Panc1 (cell line): ENCODE measurements at regions not wholly inside any gene's neighbourhood (a gene's known extent, or its start where the extent isn't known, plus 50 kb on each side); places are given as distances from the start of the nearest gene placed in this dataset.
"Not testable (repeated sequence)": the region's sequence is repeated elsewhere in the genome, so short reads cannot be mapped to it uniquely, and the experiment has no call there.

Experiments used
- ATAC-seq: fragments of 200-7000 bp; cut with Tn5 transposase; 2 replicates; pipeline ENCODE4 v1.9.1; 2020; ENCODE audit warnings: mild to moderate bottlenecking, moderate library complexity
- BruUV-seq: library from RNA; stranded (reverse); fragments of 400-500 nt; replicated peaks from 2 replicates; lab custom pipeline; 2021; lab: Mats Ljungman, UMichigan
- CTCF ChIA-PET: fragments of 300-600 bp; sonication (Branson Sonifier 250); formaldehyde crosslinking; loops from one replicate; lab custom pipeline; 2022; ENCODE audit warnings: antibody characterized with exemption; lab: Charles Lee
- POLR2A ChIA-PET: fragments of 300-600 bp; sonication (Branson Sonifier 250); formaldehyde crosslinking; loops from one replicate; lab custom pipeline; 2022; ENCODE audit warnings: antibody characterized with exemption; lab: Charles Lee
- DNase-seq: peaks from one replicate; pipeline ENCODE4 v3.0.0-alpha.2; 2010; ENCODE audit warnings: low read depth, low spot score
- H3K27ac ChIP-seq: 2 replicates; pipeline ENCODE4 v1.5.1; 2011; ENCODE audit warnings: mild to moderate bottlenecking, low read length, inconsistent platforms
- H3K27me3 ChIP-seq: fragments of 200-500 bp; sonication (Bioruptor generic); 2 replicates; pipeline ENCODE4 v1.6.0; 2014; ENCODE audit warnings: low read length, inconsistent platforms; ENCODE audit not compliant: control insufficient read depth, insufficient read depth
- H3K36me3 ChIP-seq: fragments of 200-500 bp; sonication (Bioruptor generic); 2 replicates; pipeline ENCODE4 v1.5.1; 2014; ENCODE audit warnings: inconsistent platforms, mild to moderate bottlenecking, low read length, moderate library complexity; ENCODE audit not compliant: control insufficient read depth, insufficient read depth
- H3K4me1 ChIP-seq: 2 replicates; pipeline ENCODE4 v1.5.1; 2011; ENCODE audit warnings: inconsistent platforms, mild to moderate bottlenecking, low read length, moderate library complexity; ENCODE audit not compliant: control insufficient read depth, insufficient read depth
- H3K4me3 ChIP-seq, 2 experiments: 2 replicates each; pipeline ENCODE4 v1.5.1; 2011 to 2012; ENCODE audit warnings: low read depth in 2 of 2, low read length in 2 of 2, mild to moderate bottlenecking in 2 of 2, inconsistent platforms in 1 of 2, moderate library complexity in 1 of 2
- H3K9me3 ChIP-seq: fragments of 200-500 bp; sonication (Bioruptor generic); 2 replicates; pipeline ENCODE4 v1.5.1; 2014; ENCODE audit warnings: low read depth, mild to moderate bottlenecking, inconsistent platforms, low read length, moderate library complexity; ENCODE audit not compliant: control insufficient read depth, insufficient read depth
- POLR2AphosphoS5 ChIP-seq: IDR thresholded peaks from 2 replicates; pipeline ENCODE4 v1.6.1; 2012; ENCODE audit warnings: mild to moderate bottlenecking, low read depth, low read length, moderate library complexity
- SIN3A ChIP-seq: IDR thresholded peaks from 2 replicates; pipeline ENCODE4 v1.6.1; 2012; ENCODE audit warnings: low read depth, mild to moderate bottlenecking, low read length, moderate library complexity, borderline replicate concordance; ENCODE audit not compliant: insufficient read depth
- TCF7L2 ChIP-seq: IDR thresholded peaks from 2 replicates; pipeline ENCODE4 v1.6.1; 2011; ENCODE audit warnings: mild to moderate bottlenecking, low read depth, low read length, inconsistent platforms
- in situ Hi-C: cut with HindIII; loops from 2 replicates; pipeline ENCODE4 v1.10.0; 2016; ENCODE audit warnings: low sequenced_read_pairs, low pct_unique_long_range_greater_than_20kb
- intact Hi-C: fragments of 100-400 bp; cut with micrococcal nuclease; formaldehyde crosslinking; loops from one replicate; pipeline ENCODE4 v1.10.0; 2022; ENCODE audit not compliant: unreplicated experiment
- TF ChIP-seq, protein P1 (sequence below), 2 experiments: IDR thresholded peaks; 2 replicates each; pipeline ENCODE4 v1.6.1; 2011 to 2012; ENCODE audit warnings: low read depth in 2 of 2, control low read depth in 1 of 2, low read length in 1 of 2, mild to moderate bottlenecking in 1 of 2, moderate library complexity in 1 of 2; ENCODE audit not compliant: insufficient read depth in 1 of 2
- TF ChIP-seq, protein P2 (sequence below): fragments of 450-650 bp; IDR thresholded peaks from 2 replicates; pipeline ENCODE4 v1.5.1; 2017; ENCODE audit warnings: mild to moderate bottlenecking

DNA sequence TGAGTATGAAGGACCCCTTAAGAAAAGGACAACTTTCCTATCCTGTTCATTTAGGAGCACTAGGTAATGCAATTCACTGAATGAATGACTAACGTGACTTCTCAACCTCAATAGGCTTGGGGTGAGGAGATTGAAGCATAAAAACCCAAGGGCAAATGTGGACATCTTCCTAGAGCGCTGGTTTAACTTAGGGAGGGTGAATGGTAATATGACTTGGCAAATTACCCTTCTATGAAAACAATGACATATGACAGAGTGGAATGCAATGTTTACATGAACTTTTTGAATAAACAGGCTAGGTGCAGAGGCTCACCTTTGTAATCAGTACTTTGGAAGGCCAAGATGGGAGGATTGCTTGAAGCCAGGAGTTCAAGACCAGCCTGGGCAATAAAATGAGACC lies 83.9 kb upstream of the ANK3 start:
- in situ Hi-C loops = no loop called here
- DNase-seq = peak; percentile 87
- POLR2A ChIA-PET = interaction anchor here (0.7 kb wide), 1 partner anchor 179 kb away, joined by 10 read pairs; no protein-coding TSS in a partner anchor

DNA sequence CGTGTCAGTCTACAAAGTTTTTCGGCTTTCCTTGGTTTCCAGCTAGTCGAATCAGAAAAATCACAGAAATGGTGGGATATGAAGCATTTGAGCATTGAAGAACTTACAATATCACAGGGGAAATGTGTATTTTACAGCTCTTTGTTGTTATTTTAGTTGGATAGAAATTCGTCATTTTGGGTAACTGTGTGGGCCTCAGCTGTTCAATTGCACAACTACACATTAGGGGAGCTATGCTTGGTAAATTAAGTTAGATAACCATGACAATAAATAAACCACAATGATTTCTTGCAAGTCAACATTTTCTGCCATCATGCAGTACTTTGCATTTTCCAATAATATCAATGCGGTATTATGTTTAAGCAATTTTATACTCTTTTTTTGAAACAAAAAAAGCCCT lies 80.4 kb upstream of the ANK3 start:
- Histone ChIP-seq H3K9me3 (no peaks in the 10 kb centered on the region), H3K4me3 (no peak overlapping the region), H3K4me1 (peaks cover 12% of the 10 kb centered on the region), H3K27me3 (no peaks in the 10 kb centered on the region), H3K36me3 (no peaks in the 10 kb centered on the region), H3K27ac (peak overlapping the region; percentile 29; the same call in 1 of the 2 replicates)
- DNase-seq (no peak), ATAC-seq (no peak)
- CTCF ChIA-PET = no interaction called here
- TF ChIP-seq, protein P1, sequence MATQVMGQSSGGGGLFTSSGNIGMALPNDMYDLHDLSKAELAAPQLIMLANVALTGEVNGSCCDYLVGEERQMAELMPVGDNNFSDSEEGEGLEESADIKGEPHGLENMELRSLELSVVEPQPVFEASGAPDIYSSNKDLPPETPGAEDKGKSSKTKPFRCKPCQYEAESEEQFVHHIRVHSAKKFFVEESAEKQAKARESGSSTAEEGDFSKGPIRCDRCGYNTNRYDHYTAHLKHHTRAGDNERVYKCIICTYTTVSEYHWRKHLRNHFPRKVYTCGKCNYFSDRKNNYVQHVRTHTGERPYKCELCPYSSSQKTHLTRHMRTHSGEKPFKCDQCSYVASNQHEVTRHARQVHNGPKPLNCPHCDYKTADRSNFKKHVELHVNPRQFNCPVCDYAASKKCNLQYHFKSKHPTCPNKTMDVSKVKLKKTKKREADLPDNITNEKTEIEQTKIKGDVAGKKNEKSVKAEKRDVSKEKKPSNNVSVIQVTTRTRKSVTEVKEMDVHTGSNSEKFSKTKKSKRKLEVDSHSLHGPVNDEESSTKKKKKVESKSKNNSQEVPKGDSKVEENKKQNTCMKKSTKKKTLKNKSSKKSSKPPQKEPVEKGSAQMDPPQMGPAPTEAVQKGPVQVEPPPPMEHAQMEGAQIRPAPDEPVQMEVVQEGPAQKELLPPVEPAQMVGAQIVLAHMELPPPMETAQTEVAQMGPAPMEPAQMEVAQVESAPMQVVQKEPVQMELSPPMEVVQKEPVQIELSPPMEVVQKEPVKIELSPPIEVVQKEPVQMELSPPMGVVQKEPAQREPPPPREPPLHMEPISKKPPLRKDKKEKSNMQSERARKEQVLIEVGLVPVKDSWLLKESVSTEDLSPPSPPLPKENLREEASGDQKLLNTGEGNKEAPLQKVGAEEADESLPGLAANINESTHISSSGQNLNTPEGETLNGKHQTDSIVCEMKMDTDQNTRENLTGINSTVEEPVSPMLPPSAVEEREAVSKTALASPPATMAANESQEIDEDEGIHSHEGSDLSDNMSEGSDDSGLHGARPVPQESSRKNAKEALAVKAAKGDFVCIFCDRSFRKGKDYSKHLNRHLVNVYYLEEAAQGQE (IDR thresholded peaks at IDR 0.05; ENCODE audit: insufficient read depth in 1 of 2, low read depth in 2 of 2, low read length in 1 of 2) = no peak
- TF ChIP-seq, protein P2, sequence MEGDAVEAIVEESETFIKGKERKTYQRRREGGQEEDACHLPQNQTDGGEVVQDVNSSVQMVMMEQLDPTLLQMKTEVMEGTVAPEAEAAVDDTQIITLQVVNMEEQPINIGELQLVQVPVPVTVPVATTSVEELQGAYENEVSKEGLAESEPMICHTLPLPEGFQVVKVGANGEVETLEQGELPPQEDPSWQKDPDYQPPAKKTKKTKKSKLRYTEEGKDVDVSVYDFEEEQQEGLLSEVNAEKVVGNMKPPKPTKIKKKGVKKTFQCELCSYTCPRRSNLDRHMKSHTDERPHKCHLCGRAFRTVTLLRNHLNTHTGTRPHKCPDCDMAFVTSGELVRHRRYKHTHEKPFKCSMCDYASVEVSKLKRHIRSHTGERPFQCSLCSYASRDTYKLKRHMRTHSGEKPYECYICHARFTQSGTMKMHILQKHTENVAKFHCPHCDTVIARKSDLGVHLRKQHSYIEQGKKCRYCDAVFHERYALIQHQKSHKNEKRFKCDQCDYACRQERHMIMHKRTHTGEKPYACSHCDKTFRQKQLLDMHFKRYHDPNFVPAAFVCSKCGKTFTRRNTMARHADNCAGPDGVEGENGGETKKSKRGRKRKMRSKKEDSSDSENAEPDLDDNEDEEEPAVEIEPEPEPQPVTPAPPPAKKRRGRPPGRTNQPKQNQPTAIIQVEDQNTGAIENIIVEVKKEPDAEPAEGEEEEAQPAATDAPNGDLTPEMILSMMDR = no peak
- TF ChIP-seq POLR2AphosphoS5 = no peak
- no peak for TF ChIP-seq TCF7L2
- TF ChIP-seq SIN3A = no peak
- POLR2A ChIA-PET = no interaction called here
- intact Hi-C loops = no loop called here
- in situ Hi-C loops = no loop called here
- BruUV-seq = no TSS peak

More for the DNA sequence above, 83.9 kb upstream of the ANK3 start:
- Histone ChIP-seq H3K36me3 (no peaks in the 10 kb centered on the region), H3K4me1 (peaks cover 7% of the 10 kb centered on the region), H3K9me3 (no peaks in the 10 kb centered on the region; the same call in 1 of the 2 replicates), H3K27ac (peak overlapping the region; percentile 62; the same call in 1 of the 2 replicates), H3K4me3 (no peak overlapping the region), H3K27me3 (no peaks in the 10 kb centered on the region)
- intact Hi-C loops = no loop called here
- peak; percentile 99 for ATAC-seq
- TF ChIP-seq, protein P1 (IDR thresholded peaks at IDR 0.05; ENCODE audit: insufficient read depth in 1 of 2, low read depth in 2 of 2, low read length in 1 of 2) = no peak
- TF ChIP-seq POLR2AphosphoS5 = peak; percentile 44; the same call in 1 of the 2 replicates
- no peak for TF ChIP-seq SIN3A
- TF ChIP-seq TCF7L2 = no peak
- TF ChIP-seq, protein P2 = no peak
- no TSS peak for BruUV-seq
- CTCF ChIA-PET = no interaction called here

DNA sequence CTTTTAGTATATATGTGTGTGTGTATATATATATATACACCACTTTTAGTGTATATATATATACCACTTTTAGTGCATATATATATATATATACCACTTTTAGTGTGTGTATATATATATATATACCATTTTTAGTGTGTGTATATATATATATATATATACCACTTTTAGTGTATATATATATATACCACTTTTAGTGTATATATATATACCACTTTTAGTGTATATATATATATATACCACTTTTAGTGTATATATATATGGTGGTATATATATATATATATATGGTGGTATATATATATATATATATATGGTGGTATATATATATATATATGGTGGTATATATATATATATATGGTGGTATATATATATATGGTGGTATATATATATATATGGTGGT lies 79.5 kb upstream of the ANK3 start:
- in situ Hi-C loops, CTCF ChIA-PET, H3K36me3 ChIP-seq, H3K27me3 ChIP-seq, POLR2A ChIA-PET, H3K4me3 ChIP-seq, H3K27ac ChIP-seq, H3K9me3 ChIP-seq, BruUV-seq, intact Hi-C loops, ATAC-seq, DNase-seq: not testable (repeated sequence)
- peaks cover 10% of the 10 kb centered on the region for H3K4me1 ChIP-seq
